ENCODE measurements at regions not wholly inside any gene's neighbourhood (a gene's known extent, or its start where the extent isn't known, plus 50 kb on each side); places are given as distances from the start of the nearest gene placed in this dataset.
A peak's percentile ranks its signal among the peaks of the same experiment; 100 is the strongest.

GRCh38 chr13:44648392-44649103 is 72.4 kb upstream of the TSC22D1 start:
- peak; percentile 48 for TF ChIP-seq CTCF (IDR thresholded peaks at IDR 0.05; ENCODE audit: low read depth, low read length)
- TF ChIP-seq EZH2phosphoT487 (IDR thresholded peaks at IDR 0.05; ENCODE audit: low read depth) = no peak
